HepG2 (cell line): ENCODE measurements at regions not wholly inside any gene's neighbourhood (a gene's known extent, or its start where the extent isn't known, plus 50 kb on each side); places are given as distances from the start of the nearest gene placed in this dataset.

Experiments used
- CBFB ChIP-seq: sonication (generic); formaldehyde crosslinking; IDR thresholded peaks from 2 replicates; pipeline ENCODE4 v1.4.0; 2020; ENCODE audit warnings: missing genetic modification reagents
- RFX5 ChIP-seq: IDR thresholded peaks from 2 replicates; pipeline ENCODE4 v1.6.1; 2011; ENCODE audit warnings: low read depth, low read length, improper control_type of control experiment
- ZNF224 ChIP-seq: sonication (generic); formaldehyde crosslinking; IDR thresholded peaks from 2 replicates; pipeline ENCODE4 v1.5.0; 2020; ENCODE audit warnings: mild to moderate bottlenecking, missing genetic modification reagents
- ZNF431 ChIP-seq: sonication (generic); formaldehyde crosslinking; IDR thresholded peaks from 2 replicates; pipeline ENCODE4 v1.9.0; 2022; ENCODE audit warnings: missing genetic modification reagents, low read depth, mild to moderate bottlenecking, borderline replicate concordance
- TF ChIP-seq, protein P1 (sequence below): sonication (generic); formaldehyde crosslinking; IDR thresholded peaks from 2 replicates; pipeline ENCODE4 v1.5.0; 2020; ENCODE audit warnings: mild to moderate bottlenecking, missing genetic modification reagents, moderate library complexity

DNA sequence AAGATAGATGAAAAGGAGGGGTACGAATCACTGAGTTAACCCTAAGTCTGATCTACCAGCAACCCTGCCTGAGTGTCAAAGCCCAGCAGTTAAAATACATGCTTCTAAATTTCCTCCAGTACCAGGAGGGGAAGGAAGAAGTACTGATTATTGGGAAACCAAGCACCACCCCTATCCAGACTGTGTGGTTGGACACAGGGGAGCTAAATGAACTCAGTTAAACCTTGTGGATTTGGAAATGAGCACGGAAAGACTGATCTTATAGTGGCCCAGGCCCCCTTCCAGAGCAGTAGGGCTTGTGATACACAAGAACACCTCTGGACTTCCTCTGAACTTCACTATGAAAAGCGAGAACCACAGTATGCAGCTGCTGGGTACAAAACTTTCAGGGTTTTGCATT lies 585.6 kb downstream of the MAFB start:
- TF ChIP-seq ZNF224 (CRISPR knock-in tag) = no peak
- TF ChIP-seq ZNF431 (CRISPR knock-in tag) = no peak
- TF ChIP-seq RFX5 = no peak
- TF ChIP-seq, protein P1, sequence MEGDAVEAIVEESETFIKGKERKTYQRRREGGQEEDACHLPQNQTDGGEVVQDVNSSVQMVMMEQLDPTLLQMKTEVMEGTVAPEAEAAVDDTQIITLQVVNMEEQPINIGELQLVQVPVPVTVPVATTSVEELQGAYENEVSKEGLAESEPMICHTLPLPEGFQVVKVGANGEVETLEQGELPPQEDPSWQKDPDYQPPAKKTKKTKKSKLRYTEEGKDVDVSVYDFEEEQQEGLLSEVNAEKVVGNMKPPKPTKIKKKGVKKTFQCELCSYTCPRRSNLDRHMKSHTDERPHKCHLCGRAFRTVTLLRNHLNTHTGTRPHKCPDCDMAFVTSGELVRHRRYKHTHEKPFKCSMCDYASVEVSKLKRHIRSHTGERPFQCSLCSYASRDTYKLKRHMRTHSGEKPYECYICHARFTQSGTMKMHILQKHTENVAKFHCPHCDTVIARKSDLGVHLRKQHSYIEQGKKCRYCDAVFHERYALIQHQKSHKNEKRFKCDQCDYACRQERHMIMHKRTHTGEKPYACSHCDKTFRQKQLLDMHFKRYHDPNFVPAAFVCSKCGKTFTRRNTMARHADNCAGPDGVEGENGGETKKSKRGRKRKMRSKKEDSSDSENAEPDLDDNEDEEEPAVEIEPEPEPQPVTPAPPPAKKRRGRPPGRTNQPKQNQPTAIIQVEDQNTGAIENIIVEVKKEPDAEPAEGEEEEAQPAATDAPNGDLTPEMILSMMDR (CRISPR knock-in tag) = no peak
- TF ChIP-seq CBFB (CRISPR knock-in tag) = no peak
